Left lung (tissue), 4 donors: ENCODE measurements at regions not wholly inside any gene's neighbourhood (a gene's known extent, or its start where the extent isn't known, plus 50 kb on each side); places are given as distances from the start of the nearest gene placed in this dataset.

Experiments
- ATAC-seq: fragments of 200-7000 bp; cut with Tn5 transposase; one replicate; pipeline ENCODE4 v1.9.1; 2020; ENCODE audit warnings: moderate library complexity
- DNase-seq, 4 donors: peaks; one replicate each; pipeline ENCODE4 v3.0.0-alpha.2; 2013 to 2020
- H3K27ac ChIP-seq, 2 donors: fragments of 200-600 bp; sonication (generic) in 1 of 2; one replicate each; pipeline versions ENCODE4 v1.5.0 to v1.8.0; 2020 to 2021
- H3K27me3 ChIP-seq, 2 donors: fragments of 200-600 bp; sonication (generic) in 1 of 2; one replicate each; pipeline versions ENCODE4 v1.5.0 to v1.8.0; 2020 to 2021
- H3K36me3 ChIP-seq, 2 donors: fragments of 200-600 bp; sonication (generic) in 1 of 2; one replicate each; pipeline versions ENCODE4 v1.5.0 to v1.8.0; 2020 to 2021
- H3K4me1 ChIP-seq, 2 donors: fragments of 200-600 bp; one replicate each; pipeline ENCODE4 v1.8.0; 2021
- H3K4me3 ChIP-seq, 2 donors: fragments of 200-600 bp; sonication (generic) in 1 of 2; one replicate each; pipeline versions ENCODE4 v1.5.0 to v1.8.0; 2020 to 2021; ENCODE audit warnings: mild to moderate bottlenecking in 1 of 2
- H3K9me3 ChIP-seq, 2 donors: fragments of 200-600 bp; sonication (generic) in 1 of 2; one replicate each; pipeline versions ENCODE4 v1.5.0 to v1.8.0; 2020 to 2021
- intact Hi-C, 2 donors: fragments of 100-400 bp; cut with DNase I; formaldehyde crosslinking; loops; one replicate each; pipeline versions ENCODE4 v1.11.2 to v1.14.2; 2022
- TF ChIP-seq, protein P1 (sequence below), 2 donors: fragments of 200-600 bp; sonication (generic) in 1 of 2; IDR thresholded peaks; one replicate each; pipeline versions ENCODE4 v1.5.0 to v1.8.0; 2021; ENCODE audit warnings: antibody characterized with exemption in 2 of 2
- donor health status: DM: no; HTN: yes; CAD: no.
- donor health status: DM: no; HTN: no; CAD: no.

DNA sequence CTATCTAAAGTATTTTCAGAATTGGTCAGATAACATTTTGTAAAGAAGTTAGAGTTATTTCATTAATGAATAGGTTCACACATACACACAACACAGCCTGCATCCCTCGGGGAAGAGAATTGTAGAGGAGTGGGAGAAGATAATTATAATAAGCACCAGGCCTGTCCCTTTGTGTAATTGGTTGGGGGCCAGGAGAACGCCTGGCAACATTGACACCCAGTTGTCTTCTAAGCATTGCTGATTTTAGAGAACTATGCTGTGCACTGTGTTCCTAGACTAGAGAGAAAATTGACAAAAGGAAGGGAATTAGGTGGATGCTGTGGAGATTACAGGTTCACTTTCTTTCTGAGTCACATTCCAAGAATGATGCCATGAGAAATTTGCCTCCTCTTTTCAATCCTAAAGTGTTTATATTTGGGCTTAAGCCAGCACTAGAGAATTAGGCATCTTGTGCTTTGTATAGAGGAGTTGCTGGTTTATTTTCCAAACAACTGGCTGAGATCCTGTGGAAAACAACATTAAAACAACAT, 247.6 kb downstream of the COX7C start:
- TF ChIP-seq, protein P1, sequence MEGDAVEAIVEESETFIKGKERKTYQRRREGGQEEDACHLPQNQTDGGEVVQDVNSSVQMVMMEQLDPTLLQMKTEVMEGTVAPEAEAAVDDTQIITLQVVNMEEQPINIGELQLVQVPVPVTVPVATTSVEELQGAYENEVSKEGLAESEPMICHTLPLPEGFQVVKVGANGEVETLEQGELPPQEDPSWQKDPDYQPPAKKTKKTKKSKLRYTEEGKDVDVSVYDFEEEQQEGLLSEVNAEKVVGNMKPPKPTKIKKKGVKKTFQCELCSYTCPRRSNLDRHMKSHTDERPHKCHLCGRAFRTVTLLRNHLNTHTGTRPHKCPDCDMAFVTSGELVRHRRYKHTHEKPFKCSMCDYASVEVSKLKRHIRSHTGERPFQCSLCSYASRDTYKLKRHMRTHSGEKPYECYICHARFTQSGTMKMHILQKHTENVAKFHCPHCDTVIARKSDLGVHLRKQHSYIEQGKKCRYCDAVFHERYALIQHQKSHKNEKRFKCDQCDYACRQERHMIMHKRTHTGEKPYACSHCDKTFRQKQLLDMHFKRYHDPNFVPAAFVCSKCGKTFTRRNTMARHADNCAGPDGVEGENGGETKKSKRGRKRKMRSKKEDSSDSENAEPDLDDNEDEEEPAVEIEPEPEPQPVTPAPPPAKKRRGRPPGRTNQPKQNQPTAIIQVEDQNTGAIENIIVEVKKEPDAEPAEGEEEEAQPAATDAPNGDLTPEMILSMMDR (IDR thresholded peaks at IDR 0.05): no peak
- H3K4me1 ChIP-seq: no peaks in the 10 kb centered on the region
- H3K27ac ChIP-seq: no peak overlapping the region
- H3K36me3 ChIP-seq: no peaks in the 10 kb centered on the region
- no peaks in the 10 kb centered on the region for H3K27me3 ChIP-seq
- no peak overlapping the region for H3K4me3 ChIP-seq
- no peaks in the 10 kb centered on the region for H3K9me3 ChIP-seq
- no peak for DNase-seq
- intact Hi-C loops: no loop called here
- ATAC-seq: no peak

DNA sequence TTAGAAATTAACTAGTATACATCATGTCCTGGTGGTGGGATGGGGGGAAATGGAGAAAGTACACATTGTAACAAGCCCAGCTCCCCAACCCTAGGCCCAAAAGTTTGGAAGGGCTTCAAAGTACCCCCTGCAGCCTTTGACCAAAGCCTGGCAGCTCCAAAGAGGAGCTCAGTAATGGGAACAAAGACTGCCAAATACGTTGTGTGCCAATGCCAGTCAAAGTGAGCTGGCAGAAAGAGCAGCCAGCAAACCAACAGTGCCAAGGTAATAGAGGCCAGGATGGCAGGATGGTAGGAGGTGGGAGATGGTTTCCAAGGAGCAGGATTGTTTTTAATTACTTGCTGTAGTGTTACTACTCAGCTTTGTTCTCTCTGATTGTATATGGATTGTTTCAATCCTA, 248.3 kb downstream of the COX7C start:
- intact Hi-C loops: no loop called here
- Histone ChIP-seq H3K27ac (no peak overlapping the region), H3K27me3 (no peaks in the 10 kb centered on the region), H3K9me3 (no peaks in the 10 kb centered on the region), H3K4me3 (no peak overlapping the region), H3K4me1 (no peaks in the 10 kb centered on the region), H3K36me3 (no peaks in the 10 kb centered on the region)
- TF ChIP-seq, protein P1 (IDR thresholded peaks at IDR 0.05): no peak
- ATAC-seq: no peak
- no peak for DNase-seq

DNA sequence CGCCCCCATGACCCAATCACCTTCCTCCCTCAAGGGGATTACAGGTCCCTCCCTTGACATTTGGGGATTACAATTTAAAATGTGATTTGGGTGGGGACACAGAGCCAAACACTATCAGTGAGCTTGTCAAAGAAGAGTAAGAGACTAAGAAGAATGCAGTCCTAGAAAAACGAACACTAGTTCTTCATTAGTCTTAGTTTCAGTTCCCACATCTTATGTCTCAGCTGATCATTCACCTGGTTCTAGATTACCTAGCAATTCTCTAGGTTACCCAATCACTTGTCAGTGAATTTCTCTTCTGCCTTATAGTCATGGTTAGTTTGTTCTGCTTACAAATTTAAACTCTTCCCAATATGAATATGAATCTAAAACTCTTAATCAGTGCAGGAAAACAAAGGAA, 251.5 kb downstream of the COX7C start:
- ATAC-seq (no peak), DNase-seq (no peak)
- Histone ChIP-seq H3K36me3 (no peaks in the 10 kb centered on the region), H3K27ac (no peak overlapping the region), H3K4me3 (no peak overlapping the region), H3K27me3 (no peaks in the 10 kb centered on the region), H3K9me3 (no peaks in the 10 kb centered on the region), H3K4me1 (no peaks in the 10 kb centered on the region)
- intact Hi-C loops: no loop called here
- TF ChIP-seq, protein P1 (IDR thresholded peaks at IDR 0.05): no peak

DNA sequence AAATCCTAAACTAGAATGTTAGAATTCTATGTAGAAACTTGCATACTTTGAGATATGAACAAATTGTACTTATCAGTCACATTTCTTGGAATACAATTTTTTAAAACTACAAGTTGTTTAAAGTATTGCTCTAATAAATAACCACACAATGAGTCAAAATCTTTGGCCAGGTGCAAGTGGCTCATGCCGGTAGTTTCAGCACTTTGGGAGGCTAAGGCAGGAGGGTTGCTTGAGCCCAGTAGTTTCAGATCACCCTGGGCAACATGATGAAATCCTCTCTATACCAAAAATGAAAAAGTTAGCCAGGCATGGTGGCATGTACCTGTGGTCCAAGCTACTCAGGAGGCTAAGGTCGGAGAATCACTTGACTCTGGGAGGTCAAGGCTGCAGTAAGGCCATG, 257.8 kb downstream of the COX7C start:
- Histone ChIP-seq H3K4me3 (no peak overlapping the region), H3K27me3 (no peaks in the 10 kb centered on the region), H3K9me3 (no peaks in the 10 kb centered on the region), H3K36me3 (no peaks in the 10 kb centered on the region), H3K27ac (no peak overlapping the region), H3K4me1 (no peaks in the 10 kb centered on the region)
- DNase-seq: no peak
- ATAC-seq: no peak
- intact Hi-C loops: no loop called here
- TF ChIP-seq, protein P1 (IDR thresholded peaks at IDR 0.05): no peak

DNA sequence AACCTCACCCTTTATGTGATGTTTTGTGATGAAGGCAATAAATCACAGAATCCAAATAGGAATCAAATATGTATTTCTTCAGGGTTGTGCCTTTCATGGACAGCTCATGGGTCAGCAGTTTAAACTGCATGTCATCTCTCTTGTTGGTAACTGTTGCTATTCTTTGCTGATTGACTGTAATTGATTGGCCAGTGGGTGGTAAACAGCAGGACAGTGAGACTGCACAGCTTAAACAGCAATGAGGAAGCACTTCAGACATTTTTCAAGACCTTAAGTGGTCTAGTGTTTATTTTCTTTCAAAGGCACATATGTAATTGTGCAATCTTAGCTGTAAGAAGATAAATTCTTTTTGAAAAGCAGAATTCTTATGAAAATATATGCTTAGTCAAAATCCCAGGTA, 260.5 kb downstream of the COX7C start:
- no peaks in the 10 kb centered on the region for H3K36me3 ChIP-seq
- no peak overlapping the region for H3K4me3 ChIP-seq
- no peak for DNase-seq
- H3K4me1 ChIP-seq: no peaks in the 10 kb centered on the region
- intact Hi-C loops: no loop called here
- TF ChIP-seq, protein P1 (IDR thresholded peaks at IDR 0.05): no peak
- no peaks in the 10 kb centered on the region for H3K27me3 ChIP-seq
- no peak overlapping the region for H3K27ac ChIP-seq
- ATAC-seq: peak; percentile 51
- no peaks in the 10 kb centered on the region for H3K9me3 ChIP-seq
